SU-DHL-6 (cell line): ENCODE measurements at regions not wholly inside any gene's neighbourhood (a gene's known extent, or its start where the extent isn't known, plus 50 kb on each side); places are given as distances from the start of the nearest gene placed in this dataset.

ENCODE experiments used
- H2AFZ ChIP-seq: fragments of 200-600 bp; sonication (generic); 2 replicates; pipeline ENCODE4 v1.6.1; 2014; ENCODE audit warnings: low read depth, mild to moderate bottlenecking, moderate library complexity, mixed read lengths, antibody characterized with exemption, low read length; ENCODE audit not compliant: severe bottlenecking
- H3F3A ChIP-seq: fragments of 200-600 bp; shearing (Covaris generic); 2 replicates; pipeline ENCODE4 v1.6.0; 2016; ENCODE audit warnings: antibody characterized with exemption, mild to moderate bottlenecking; ENCODE audit not compliant: insufficient read depth
- H3K27ac ChIP-seq: fragments of 200-600 bp; sonication (generic); 2 replicates; pipeline ENCODE4 v1.5.1; 2016; ENCODE audit warnings: low read depth, mild to moderate bottlenecking, low read length, moderate library complexity, mixed read lengths
- H3K27me3 ChIP-seq: fragments of 200-600 bp; sonication (generic), shearing (Covaris generic); 2 replicates; pipeline ENCODE4 v1.6.0; 2014; ENCODE audit warnings: mild to moderate bottlenecking, low read length
- H3K36me3 ChIP-seq: fragments of 200-600 bp; sonication (generic); 2 replicates; pipeline ENCODE4 v1.6.1; 2014; ENCODE audit warnings: mild to moderate bottlenecking, low read length, mixed read lengths
- H3K4me2 ChIP-seq: fragments of 300-600, 200-600 bp; shearing (Covaris generic), sonication (generic); 2 replicates; pipeline ENCODE4 v1.6.0; 2014; ENCODE audit warnings: low read length, low read depth, mild to moderate bottlenecking; ENCODE audit not compliant: poor library complexity, severe bottlenecking
- H3K4me3 ChIP-seq: fragments of 200-600 bp; sonication (generic); 2 replicates; pipeline ENCODE4 v1.5.1; 2014; ENCODE audit warnings: antibody characterized with exemption, low read length, mild to moderate bottlenecking, mixed read lengths; ENCODE audit not compliant: insufficient read depth, poor library complexity, severe bottlenecking
- H3K79me2 ChIP-seq: fragments of 200-600 bp; sonication (generic); 2 replicates; pipeline ENCODE4 v1.6.1; 2014; ENCODE audit warnings: mild to moderate bottlenecking, low read length, moderate library complexity; ENCODE audit not compliant: insufficient read depth
- H3K9ac ChIP-seq: fragments of 200-600 bp; sonication (generic); 2 replicates; pipeline ENCODE4 v1.7.0; 2014; ENCODE audit warnings: mild to moderate bottlenecking, low read length
- H3K9me2 ChIP-seq: fragments of 200-600 bp; sonication (generic); replicated peaks from 2 replicates; pipeline ENCODE4 v1.6.1; 2014; ENCODE audit warnings: low read length; ENCODE audit not compliant: insufficient read depth
- H3K9me3 ChIP-seq: fragments of 200-600 bp; sonication (generic); 2 replicates; pipeline ENCODE4 v1.6.1; 2014; ENCODE audit warnings: low read length, mixed read lengths; ENCODE audit not compliant: insufficient read depth
- H4K20me1 ChIP-seq: fragments of 200-600 bp; sonication (generic); 2 replicates; pipeline ENCODE4 v1.6.1; 2014; ENCODE audit warnings: low read depth, mild to moderate bottlenecking, antibody characterized with exemption, low read length, moderate library complexity, mixed read lengths
- CTCF ChIP-seq: fragments of 200-600 bp; sonication (generic); IDR thresholded peaks from one replicate; pipeline ENCODE4 v1.5.1; 2017; ENCODE audit warnings: antibody characterized with exemption, mild to moderate bottlenecking, low read length, moderate library complexity; ENCODE audit not compliant: insufficient read depth, poor library complexity, severe bottlenecking
- EZH2phosphoT487 ChIP-seq: fragments of 200-600 bp; sonication (generic), shearing (Covaris generic); conservative IDR thresholded peaks from 2 replicates; pipeline ENCODE4 v1.6.1; 2018; ENCODE audit warnings: mild to moderate bottlenecking, antibody characterized with exemption, low read length, moderate library complexity, mixed read lengths

GRCh38 chr2:175293776-175294175 is 112.3 kb upstream of the ATP5MC3 start:
- no peaks in the 10 kb centered on the region for H3F3A ChIP-seq
- H3K9ac ChIP-seq: no peak overlapping the region
- TF ChIP-seq EZH2phosphoT487: no peak
- TF ChIP-seq CTCF: no peak
- no peak overlapping the region for H2AFZ ChIP-seq
- no peaks in the 10 kb centered on the region for H3K9me2 ChIP-seq
- no peak overlapping the region for H3K27ac ChIP-seq
- H3K79me2 ChIP-seq: no peaks in the 10 kb centered on the region
- no peak overlapping the region for H3K4me3 ChIP-seq
- H4K20me1 ChIP-seq: no peaks in the 10 kb centered on the region
- H3K4me2 ChIP-seq: no peak overlapping the region
- no peaks in the 10 kb centered on the region for H3K36me3 ChIP-seq
- no peaks in the 10 kb centered on the region for H3K27me3 ChIP-seq
- no peaks in the 10 kb centered on the region for H3K9me3 ChIP-seq

GRCh38 chr2:175293195-175293594 is 111.7 kb upstream of the ATP5MC3 start:
- Histone ChIP-seq H3K27ac (no peak overlapping the region), H4K20me1 (no peaks in the 10 kb centered on the region), H3K9ac (no peak overlapping the region), H2AFZ (no peak overlapping the region), H3K9me3 (no peaks in the 10 kb centered on the region), H3K79me2 (no peaks in the 10 kb centered on the region), H3K4me2 (no peak overlapping the region), H3K9me2 (no peaks in the 10 kb centered on the region), H3F3A (no peaks in the 10 kb centered on the region), H3K36me3 (no peaks in the 10 kb centered on the region), H3K4me3 (no peak overlapping the region), H3K27me3 (no peaks in the 10 kb centered on the region)
- TF ChIP-seq CTCF (no peak), EZH2phosphoT487 (no peak)

GRCh38 chr2:175282886-175283285 is 101.4 kb upstream of the ATP5MC3 start:
- no peaks in the 10 kb centered on the region for H3K9me3 ChIP-seq
- no peak for TF ChIP-seq EZH2phosphoT487
- no peak for TF ChIP-seq CTCF
- H3F3A ChIP-seq: no peaks in the 10 kb centered on the region
- no peaks in the 10 kb centered on the region for H3K79me2 ChIP-seq
- H3K36me3 ChIP-seq: no peaks in the 10 kb centered on the region
- no peak overlapping the region for H3K27ac ChIP-seq
- no peaks in the 10 kb centered on the region for H4K20me1 ChIP-seq
- H3K27me3 ChIP-seq: no peaks in the 10 kb centered on the region
- no peak overlapping the region for H3K4me2 ChIP-seq
- H3K9ac ChIP-seq: no peak overlapping the region
- no peak overlapping the region for H3K4me3 ChIP-seq
- no peaks in the 10 kb centered on the region for H3K9me2 ChIP-seq
- H2AFZ ChIP-seq: no peak overlapping the region

GRCh38 chr2:175282300-175282699 is 100.8 kb upstream of the ATP5MC3 start:
- TF ChIP-seq EZH2phosphoT487 (no peak), CTCF (peak; percentile 47)
- H2AFZ ChIP-seq: no peak overlapping the region

More at GRCh38 chr2:175282300-175282699, 100.8 kb upstream of the ATP5MC3 start:
- H3K9me3 ChIP-seq: no peaks in the 10 kb centered on the region
- no peaks in the 10 kb centered on the region for H3K9me2 ChIP-seq
- H3K27me3 ChIP-seq: no peaks in the 10 kb centered on the region
- no peaks in the 10 kb centered on the region for H4K20me1 ChIP-seq
- H3F3A ChIP-seq: no peaks in the 10 kb centered on the region
- no peaks in the 10 kb centered on the region for H3K79me2 ChIP-seq
- H3K27ac ChIP-seq: no peak overlapping the region
- no peak overlapping the region for H3K4me3 ChIP-seq
- H3K9ac ChIP-seq: no peak overlapping the region
- H3K36me3 ChIP-seq: no peaks in the 10 kb centered on the region
- H3K4me2 ChIP-seq: no peak overlapping the region
